SU-DHL-6 (cell line): ENCODE measurements at regions not wholly inside any gene's neighbourhood (a gene's known extent, or its start where the extent isn't known, plus 50 kb on each side); places are given as distances from the start of the nearest gene placed in this dataset.

Experiments
- CTCF ChIP-seq: fragments of 200-600 bp; sonication (generic); IDR thresholded peaks from one replicate; pipeline ENCODE4 v1.5.1; 2017; ENCODE audit warnings: antibody characterized with exemption, mild to moderate bottlenecking, low read length, moderate library complexity; ENCODE audit not compliant: insufficient read depth, poor library complexity, severe bottlenecking
- EZH2phosphoT487 ChIP-seq: fragments of 200-600 bp; sonication (generic), shearing (Covaris generic); conservative IDR thresholded peaks from 2 replicates; pipeline ENCODE4 v1.6.1; 2018; ENCODE audit warnings: mild to moderate bottlenecking, antibody characterized with exemption, low read length, moderate library complexity, mixed read lengths

GRCh38 chr14:89093083-89093730, 268.8 kb downstream of the TTC8 start:
- TF ChIP-seq CTCF, result no peak
- no peak for TF ChIP-seq EZH2phosphoT487
